Parathyroid adenoma (tissue), 2 donors: ENCODE measurements at regions not wholly inside any gene's neighbourhood (a gene's known extent, or its start where the extent isn't known, plus 50 kb on each side); places are given as distances from the start of the nearest gene placed in this dataset.

Experiments
- H2AFZ ChIP-seq: fragments of 300-600 bp; sonication (generic); one replicate; pipeline ENCODE4 v1.7.0; 2017; ENCODE audit warnings: antibody characterized with exemption, mild to moderate bottlenecking
- H3K27ac ChIP-seq: fragments of 300-600 bp; sonication (generic); one replicate; pipeline ENCODE4 v1.7.0; 2017
- H3K27me3 ChIP-seq: fragments of 300-600 bp; sonication (generic); one replicate; pipeline ENCODE4 v1.7.0; 2017; ENCODE audit warnings: low read length; ENCODE audit not compliant: control insufficient read depth, insufficient read depth
- H3K36me3 ChIP-seq: fragments of 300-600 bp; sonication (generic); one replicate; pipeline ENCODE4 v1.7.0; 2017; ENCODE audit warnings: low read length; ENCODE audit not compliant: control insufficient read depth, insufficient read depth
- H3K4me1 ChIP-seq: fragments of 300-600 bp; sonication (generic); one replicate; pipeline ENCODE4 v1.7.0; 2017; ENCODE audit warnings: control low read depth
- H3K4me2 ChIP-seq: fragments of 300-600 bp; sonication (generic); one replicate; pipeline ENCODE4 v1.7.0; 2017; ENCODE audit warnings: low read length
- H3K4me3 ChIP-seq: fragments of 300-600 bp; sonication (generic); one replicate; pipeline ENCODE4 v1.7.0; 2017; ENCODE audit warnings: low read depth, low read length
- H3K79me2 ChIP-seq: fragments of 300-600 bp; sonication (generic); one replicate; pipeline ENCODE4 v1.7.0; 2017; ENCODE audit warnings: control low read depth
- H3K9ac ChIP-seq: fragments of 300-600 bp; sonication (generic); one replicate; pipeline ENCODE4 v1.7.0; 2017; ENCODE audit warnings: mild to moderate bottlenecking
- H3K9me3 ChIP-seq: fragments of 300-600 bp; sonication (generic); one replicate; pipeline ENCODE4 v1.7.0; 2017; ENCODE audit warnings: low read length; ENCODE audit not compliant: control insufficient read depth
- CTCF ChIP-seq: fragments of 300-600 bp; sonication (generic); IDR thresholded peaks from one replicate; pipeline ENCODE4 v1.7.0; 2017; ENCODE audit warnings: antibody characterized with exemption, mild to moderate bottlenecking
- donor health status: primary hyperparathyroidism.

GRCh38 chr6:163721435-163721834 is 306.9 kb downstream of the QKI start:
- H3K27ac ChIP-seq, result no peak overlapping the region
- no peak for TF ChIP-seq CTCF
- H3K36me3 ChIP-seq, result no peaks in the 10 kb centered on the region
- H3K4me2 ChIP-seq, result no peak overlapping the region
- no peak overlapping the region for H2AFZ ChIP-seq
- H3K9me3 ChIP-seq, result no peaks in the 10 kb centered on the region
- no peaks in the 10 kb centered on the region for H3K79me2 ChIP-seq
- no peak overlapping the region for H3K9ac ChIP-seq
- H3K4me3 ChIP-seq, result no peak overlapping the region
- H3K4me1 ChIP-seq, result no peaks in the 10 kb centered on the region
- H3K27me3 ChIP-seq, result no peaks in the 10 kb centered on the region

- TF ChIP-seq CTCF, result no peak
- H3K79me2 ChIP-seq, result no peaks in the 10 kb centered on the region
Measured at GRCh38 chr6:163720460-163721235, 306.1 kb downstream of the QKI start.

GRCh38 chr6:163720005-163720404 is 305.5 kb downstream of the QKI start:
- Histone ChIP-seq H3K36me3 (no peaks in the 10 kb centered on the region), H3K27ac (no peak overlapping the region), H3K4me2 (no peak overlapping the region), H2AFZ (no peak overlapping the region), H3K9ac (no peak overlapping the region), H3K4me1 (no peaks in the 10 kb centered on the region), H3K27me3 (no peaks in the 10 kb centered on the region), H3K9me3 (no peaks in the 10 kb centered on the region), H3K79me2 (no peaks in the 10 kb centered on the region), H3K4me3 (no peak overlapping the region)
- TF ChIP-seq CTCF, result no peak

More at GRCh38 chr6:163720460-163721235, 306.1 kb downstream of the QKI start:
- Histone ChIP-seq H3K27ac (no peak overlapping the region), H3K36me3 (no peaks in the 10 kb centered on the region), H3K4me2 (no peak overlapping the region), H3K9me3 (no peaks in the 10 kb centered on the region), H3K27me3 (no peaks in the 10 kb centered on the region), H3K4me1 (no peaks in the 10 kb centered on the region), H3K9ac (no peak overlapping the region), H2AFZ (no peak overlapping the region), H3K4me3 (no peak overlapping the region)

GRCh38 chr6:163719028-163719742 is 304.7 kb downstream of the QKI start:
- H3K9me3 ChIP-seq, result no peaks in the 10 kb centered on the region
- TF ChIP-seq CTCF, result no peak
- H3K4me1 ChIP-seq, result no peaks in the 10 kb centered on the region
- no peak overlapping the region for H3K4me3 ChIP-seq
- no peak overlapping the region for H2AFZ ChIP-seq
- H3K9ac ChIP-seq, result no peak overlapping the region
- no peak overlapping the region for H3K4me2 ChIP-seq
- H3K27ac ChIP-seq, result no peak overlapping the region
- H3K79me2 ChIP-seq, result no peaks in the 10 kb centered on the region
- no peaks in the 10 kb centered on the region for H3K36me3 ChIP-seq
- no peaks in the 10 kb centered on the region for H3K27me3 ChIP-seq
